GM19468 (cell line): ENCODE measurements at regions not wholly inside any gene's neighbourhood (a gene's known extent, or its start where the extent isn't known, plus 50 kb on each side); places are given as distances from the start of the nearest gene placed in this dataset.

Experiments used
- ATAC-seq: cut with Tn5 transposase; IDR thresholded peaks from one replicate; pipeline ENCODE4 v1.9.1; 2021; ENCODE audit warnings: mild to moderate bottlenecking, moderate library complexity, moderate number of reproducible peaks; ENCODE audit not compliant: unreplicated experiment; ENCODE audit errors: extremely low read depth

- peak; percentile 69 for ATAC-seq
These were observed 1383.2 kb downstream of the BRD1 start for GRCh38 chr22:48444320-48445112.

DNA sequence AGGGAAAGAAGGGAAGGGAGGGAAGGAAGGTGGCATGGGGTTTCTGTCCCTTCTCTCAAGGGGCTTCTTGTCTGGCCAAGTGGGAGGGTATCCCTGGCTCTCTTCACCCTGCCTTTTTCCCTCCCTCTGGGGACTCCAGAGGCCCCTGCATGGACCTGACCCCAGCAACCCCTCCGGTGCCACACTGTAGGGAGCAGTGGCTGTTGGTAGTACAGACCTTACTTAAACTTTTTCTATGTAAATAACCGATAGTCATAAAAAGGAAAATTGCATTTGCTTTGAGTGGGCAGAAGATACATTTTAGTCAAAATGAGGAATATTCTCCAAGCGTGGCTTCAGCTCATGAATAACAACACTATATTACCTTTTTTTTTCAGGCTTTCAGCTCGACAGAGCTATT lies 1384.0 kb downstream of the BRD1 start:
- ATAC-seq = no peak

DNA sequence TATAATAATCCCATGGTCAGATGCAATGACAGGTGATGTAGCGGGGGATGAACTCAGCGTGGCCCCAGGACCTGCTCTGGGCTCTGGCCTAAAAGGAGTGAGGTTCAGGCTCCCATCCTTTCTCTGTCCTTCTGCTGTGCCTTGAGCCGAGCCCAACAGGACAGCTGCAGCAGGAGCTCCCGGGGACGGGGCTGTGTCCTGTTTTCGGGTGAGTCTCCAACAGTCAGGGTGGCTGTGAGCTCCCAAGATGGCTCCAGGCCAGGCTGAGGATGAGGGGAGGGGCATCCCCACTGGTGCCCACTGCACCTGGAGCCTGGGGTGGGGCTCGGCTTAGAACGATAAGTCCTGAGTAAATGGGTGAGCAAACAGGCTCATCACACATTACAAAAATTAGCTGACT lies 1385.0 kb downstream of the BRD1 start:
- ATAC-seq = no peak

DNA sequence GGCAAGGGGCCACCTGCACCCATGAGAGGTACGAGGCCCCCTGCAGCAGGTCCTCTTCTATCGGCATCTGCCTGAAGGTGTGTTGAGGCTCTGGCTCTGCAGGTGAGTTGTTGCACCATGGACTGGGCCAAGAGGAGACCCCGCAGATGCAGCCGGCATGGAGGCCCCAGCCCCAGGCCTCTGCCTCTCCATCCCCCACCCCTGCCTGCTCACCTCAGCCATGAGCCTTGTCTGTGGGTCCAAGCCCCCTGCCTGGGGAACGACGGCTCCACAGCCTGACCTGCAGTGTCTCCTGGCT lies 1386.2 kb downstream of the BRD1 start:
- ATAC-seq = no peak

DNA sequence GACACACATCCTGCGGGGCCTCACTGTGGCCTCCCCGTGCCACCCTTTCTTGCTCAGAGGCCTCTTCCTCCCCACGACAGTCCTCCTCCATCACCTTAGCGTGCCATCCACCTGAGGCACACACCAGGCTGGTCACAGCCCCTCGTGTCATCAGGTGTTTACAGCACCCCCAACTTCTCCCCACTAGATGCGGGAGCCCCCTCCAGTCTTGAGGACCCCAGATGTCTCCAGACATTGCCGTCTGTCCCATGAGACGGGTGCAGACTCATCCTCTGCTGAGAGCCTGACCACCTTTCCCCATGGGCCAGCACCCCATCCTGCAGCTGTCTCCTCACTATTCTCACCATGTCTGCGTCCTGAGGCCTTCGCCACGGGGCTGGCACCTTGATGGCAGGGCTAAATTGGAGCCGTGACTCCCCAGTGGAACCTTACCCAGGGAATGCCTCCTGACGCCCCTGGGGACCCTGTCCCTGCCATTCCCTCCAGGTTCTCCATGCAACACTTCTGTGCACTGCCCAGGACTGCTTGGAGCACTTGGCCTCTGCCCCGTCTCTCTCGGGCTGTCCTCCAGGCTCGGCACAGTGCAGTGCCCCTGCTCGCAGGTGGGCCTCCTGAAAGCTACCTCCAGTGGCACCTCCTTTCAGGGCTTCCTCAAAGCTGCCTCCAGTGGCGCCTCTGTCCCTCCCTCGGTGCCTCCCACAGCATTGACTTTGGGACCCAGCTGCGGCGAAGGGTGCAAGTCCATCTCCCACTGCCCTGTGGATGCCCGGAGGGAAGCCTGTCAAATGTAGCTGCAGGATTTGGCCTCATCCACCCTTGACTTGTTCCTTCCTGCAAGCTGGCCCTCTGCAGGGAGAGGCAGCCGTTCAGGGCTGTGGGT lies 1386.8 kb downstream of the BRD1 start:
- ATAC-seq = no peak

GRCh38 chr22:48440176-48440575 lies 1387.5 kb downstream of the BRD1 start:
- ATAC-seq = no peak

- ATAC-seq = no peak
These were observed 1388.0 kb downstream of the BRD1 start for GRCh38 chr22:48439560-48440135.

- ATAC-seq = no peak
These were observed 1388.7 kb downstream of the BRD1 start for GRCh38 chr22:48438800-48439559.

DNA sequence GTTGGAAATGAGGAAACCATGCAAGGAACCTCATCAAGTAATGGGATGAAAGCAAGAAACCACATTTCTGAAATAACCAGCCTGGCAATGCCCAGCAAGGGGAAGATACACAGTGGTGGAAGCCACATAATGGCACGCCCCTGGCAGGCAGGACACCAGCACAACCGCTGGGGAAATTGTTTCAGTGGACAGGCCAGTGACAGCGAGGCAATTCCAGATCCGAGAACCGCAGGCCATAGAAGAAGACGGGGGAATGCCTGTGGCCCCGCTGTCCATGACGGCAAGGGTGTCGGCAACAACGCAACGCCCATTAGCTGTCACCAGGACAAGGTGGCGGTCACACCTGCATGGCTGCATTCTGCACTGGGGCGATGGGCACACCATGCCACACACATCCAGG lies 1389.6 kb downstream of the BRD1 start:
- no peak for ATAC-seq

GRCh38 chr22:48436201-48436931 lies 1391.3 kb downstream of the BRD1 start:
- ATAC-seq = no peak

- ATAC-seq = no peak
These were observed 1392.8 kb downstream of the BRD1 start for GRCh38 chr22:48434868-48435250.

DNA sequence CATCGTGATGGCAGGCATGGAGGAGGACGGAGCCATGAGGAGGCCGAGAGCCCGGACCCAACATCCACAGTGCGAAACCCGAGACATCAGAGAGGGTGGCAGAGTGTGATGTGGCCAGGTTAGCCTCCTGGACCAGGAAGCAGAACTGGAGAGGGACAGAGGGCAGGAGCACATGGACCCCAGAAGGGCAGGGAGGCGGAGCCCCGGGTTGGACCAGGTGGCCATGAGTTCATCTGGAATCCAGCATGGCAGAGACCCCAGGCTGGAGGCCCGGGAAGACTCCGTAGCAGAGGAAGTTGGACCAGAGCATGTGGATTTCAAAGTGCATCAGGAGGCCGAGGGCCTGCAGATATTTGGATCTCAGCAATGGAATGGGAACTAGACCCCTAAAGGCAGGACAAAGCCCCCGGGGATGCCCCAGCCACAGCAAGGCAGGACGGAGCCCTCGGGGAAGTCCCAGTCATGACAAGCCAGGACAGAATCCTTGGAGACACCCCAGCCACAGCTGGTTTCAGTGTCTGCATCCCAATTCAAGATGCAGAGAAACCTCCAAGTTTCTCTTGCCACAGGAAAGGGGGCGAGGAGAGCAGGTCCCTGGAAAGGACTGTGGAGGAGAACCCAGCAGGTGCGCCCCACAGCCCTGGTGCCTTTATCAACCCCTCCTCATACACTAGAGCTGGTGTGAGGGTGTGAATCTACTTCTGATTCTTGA lies 1393.4 kb downstream of the BRD1 start:
- no peak for ATAC-seq

GRCh38 chr22:48433647-48434046 lies 1394.0 kb downstream of the BRD1 start:
- no peak for ATAC-seq

GRCh38 chr22:48432781-48433518 lies 1394.7 kb downstream of the BRD1 start:
- no peak for ATAC-seq

DNA sequence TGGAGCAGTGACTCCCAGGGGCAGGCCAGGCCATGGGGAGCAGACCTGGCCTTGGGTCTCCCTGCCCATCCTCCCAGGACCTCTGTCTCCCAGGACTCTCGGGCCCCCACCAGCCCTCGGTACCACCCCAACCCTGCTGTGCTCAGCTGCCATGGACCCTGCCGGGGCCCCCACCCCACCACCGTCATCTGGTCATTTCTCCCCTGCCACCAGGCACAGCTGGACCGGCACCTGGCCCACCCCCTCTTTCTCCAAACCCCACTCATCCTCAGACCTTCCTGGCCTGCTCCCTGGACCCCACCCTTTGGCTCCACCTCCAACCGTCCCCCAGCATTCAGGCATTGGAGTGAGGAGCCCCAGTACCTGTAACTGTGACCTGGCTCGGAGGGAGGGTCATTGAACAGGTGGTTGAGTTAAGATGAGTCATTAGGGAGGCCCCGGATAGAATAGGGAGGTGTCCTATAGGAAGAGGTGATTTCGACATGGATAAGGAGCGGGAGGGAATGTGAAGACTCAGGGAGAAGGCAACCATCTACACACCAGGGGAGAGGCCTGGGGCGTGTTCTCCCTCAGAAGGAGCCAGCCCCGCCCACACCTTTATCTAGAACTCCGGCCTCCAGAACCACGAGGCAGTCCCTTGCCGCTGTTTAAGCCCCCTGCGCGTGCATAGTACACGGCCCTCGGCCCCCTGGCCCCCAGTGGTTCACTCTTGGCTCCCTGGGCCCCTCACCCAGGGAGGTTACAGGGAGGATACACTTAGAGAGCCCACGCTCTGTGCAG lies 1395.9 kb downstream of the BRD1 start:
- ATAC-seq = no peak

GRCh38 chr22:48431014-48431413 lies 1396.7 kb downstream of the BRD1 start:
- no peak for ATAC-seq

DNA sequence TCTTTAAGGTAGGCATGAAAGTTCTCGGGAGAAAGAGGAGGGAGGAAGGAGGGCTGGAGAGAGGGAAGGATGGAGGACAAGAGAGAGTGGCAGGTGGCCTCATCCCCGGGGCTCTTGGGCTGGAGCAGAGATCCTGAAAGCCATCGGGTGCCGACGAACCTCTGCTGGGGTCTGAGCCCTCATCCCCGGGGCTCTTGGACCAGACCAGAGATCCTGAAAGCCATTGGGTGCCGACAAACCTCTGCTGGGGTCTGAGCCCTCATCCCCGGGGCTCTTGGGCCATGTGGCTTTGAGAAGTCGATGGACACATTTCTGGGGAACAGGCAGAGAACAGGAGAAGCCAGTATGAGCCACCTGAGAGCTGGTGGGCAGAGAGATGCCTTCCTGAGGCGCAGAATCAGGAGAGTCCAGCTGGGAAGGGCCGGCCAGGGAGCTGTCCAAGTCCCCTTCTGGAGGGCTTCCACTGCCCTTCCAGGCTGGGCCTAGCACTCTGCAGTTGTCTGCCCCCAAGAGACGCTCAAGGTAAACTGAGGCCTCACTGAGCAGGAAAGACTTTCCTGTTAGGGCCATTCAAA lies 1398.1 kb downstream of the BRD1 start:
- ATAC-seq = no peak
